ENCODE measurements at regions not wholly inside any gene's neighbourhood (a gene's known extent, or its start where the extent isn't known, plus 50 kb on each side); places are given as distances from the start of the nearest gene placed in this dataset.

DNA sequence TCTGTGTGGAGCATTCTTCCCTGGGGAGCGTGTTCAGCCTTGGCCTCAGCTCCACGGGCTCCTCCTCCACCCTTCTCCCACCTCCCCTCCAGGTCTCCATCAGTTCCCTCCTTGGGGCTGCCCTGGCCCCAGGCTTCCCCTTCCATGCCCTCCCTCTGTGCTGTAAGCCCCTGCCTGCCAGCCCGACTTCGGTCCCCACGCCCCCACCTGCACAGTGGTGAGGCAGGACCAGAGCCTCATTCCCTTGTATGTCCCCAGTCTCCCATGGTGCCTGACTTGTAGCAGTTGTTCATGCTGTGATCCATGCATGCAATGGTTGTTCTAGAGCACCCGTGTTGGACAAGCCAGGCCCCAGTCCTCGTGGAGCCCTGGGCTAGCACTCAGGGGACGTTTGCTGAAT lies 199.4 kb downstream of the RBFOX3 start:
- no peak overlapping the region for H3K4me3 ChIP-seq (ENCODE audit: low read depth, low read length)
- TF ChIP-seq, protein P1, sequence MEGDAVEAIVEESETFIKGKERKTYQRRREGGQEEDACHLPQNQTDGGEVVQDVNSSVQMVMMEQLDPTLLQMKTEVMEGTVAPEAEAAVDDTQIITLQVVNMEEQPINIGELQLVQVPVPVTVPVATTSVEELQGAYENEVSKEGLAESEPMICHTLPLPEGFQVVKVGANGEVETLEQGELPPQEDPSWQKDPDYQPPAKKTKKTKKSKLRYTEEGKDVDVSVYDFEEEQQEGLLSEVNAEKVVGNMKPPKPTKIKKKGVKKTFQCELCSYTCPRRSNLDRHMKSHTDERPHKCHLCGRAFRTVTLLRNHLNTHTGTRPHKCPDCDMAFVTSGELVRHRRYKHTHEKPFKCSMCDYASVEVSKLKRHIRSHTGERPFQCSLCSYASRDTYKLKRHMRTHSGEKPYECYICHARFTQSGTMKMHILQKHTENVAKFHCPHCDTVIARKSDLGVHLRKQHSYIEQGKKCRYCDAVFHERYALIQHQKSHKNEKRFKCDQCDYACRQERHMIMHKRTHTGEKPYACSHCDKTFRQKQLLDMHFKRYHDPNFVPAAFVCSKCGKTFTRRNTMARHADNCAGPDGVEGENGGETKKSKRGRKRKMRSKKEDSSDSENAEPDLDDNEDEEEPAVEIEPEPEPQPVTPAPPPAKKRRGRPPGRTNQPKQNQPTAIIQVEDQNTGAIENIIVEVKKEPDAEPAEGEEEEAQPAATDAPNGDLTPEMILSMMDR (IDR thresholded peaks at IDR 0.05; ENCODE audit: control insufficient read depth, extremely low read depth, insufficient read depth): no peak
- no peak for DNase-seq (ENCODE audit: low read depth)

DNA sequence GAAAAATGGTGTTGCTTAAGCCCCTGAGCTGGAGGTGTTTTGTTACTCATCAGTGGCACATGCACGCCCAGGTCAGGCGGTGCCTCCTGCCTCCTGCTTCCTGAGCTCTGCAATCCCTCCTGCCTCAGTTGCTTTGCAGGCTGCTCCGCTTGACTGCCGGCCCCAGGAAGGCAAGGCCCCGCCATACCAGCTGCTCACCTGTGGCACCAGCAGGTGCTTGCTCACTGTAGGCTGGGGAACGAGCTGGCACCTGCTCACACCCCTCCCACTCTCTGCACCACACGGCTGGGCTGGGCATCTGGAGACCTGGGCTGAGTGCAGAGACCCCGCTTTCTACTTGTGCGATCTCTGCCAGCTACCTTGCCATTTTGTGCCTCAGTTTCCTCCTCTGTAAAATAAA lies 200.2 kb downstream of the RBFOX3 start:
- TF ChIP-seq, protein P1 (IDR thresholded peaks at IDR 0.05; ENCODE audit: control insufficient read depth, extremely low read depth, insufficient read depth): no peak
- H3K4me3 ChIP-seq (ENCODE audit: low read depth, low read length): no peak overlapping the region
- DNase-seq (ENCODE audit: low read depth): no peak

DNA sequence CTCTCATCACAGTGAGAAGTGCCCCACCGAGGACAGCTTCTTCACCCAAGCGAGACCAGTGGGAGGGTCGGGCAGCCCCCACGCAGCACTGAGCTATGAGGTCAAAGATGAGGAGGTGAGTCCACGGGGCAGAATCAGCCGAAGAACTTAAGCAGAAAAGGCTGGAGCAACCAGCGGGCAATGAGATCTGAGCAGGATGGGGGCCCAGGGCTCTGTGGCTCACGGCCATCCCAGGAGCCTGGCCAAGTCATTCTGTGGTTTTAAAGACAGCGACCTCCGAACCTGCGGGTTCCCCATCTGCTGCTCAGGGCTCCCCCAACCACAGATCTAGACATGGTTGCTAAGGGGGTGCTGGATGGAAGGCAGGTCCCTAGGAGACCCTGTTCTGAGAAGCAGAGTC lies 202.6 kb downstream of the RBFOX3 start:
- no peak for DNase-seq (ENCODE audit: low read depth)
- H3K4me3 ChIP-seq (ENCODE audit: low read depth, low read length): no peak overlapping the region
- TF ChIP-seq, protein P1 (IDR thresholded peaks at IDR 0.05; ENCODE audit: control insufficient read depth, extremely low read depth, insufficient read depth): no peak

DNA sequence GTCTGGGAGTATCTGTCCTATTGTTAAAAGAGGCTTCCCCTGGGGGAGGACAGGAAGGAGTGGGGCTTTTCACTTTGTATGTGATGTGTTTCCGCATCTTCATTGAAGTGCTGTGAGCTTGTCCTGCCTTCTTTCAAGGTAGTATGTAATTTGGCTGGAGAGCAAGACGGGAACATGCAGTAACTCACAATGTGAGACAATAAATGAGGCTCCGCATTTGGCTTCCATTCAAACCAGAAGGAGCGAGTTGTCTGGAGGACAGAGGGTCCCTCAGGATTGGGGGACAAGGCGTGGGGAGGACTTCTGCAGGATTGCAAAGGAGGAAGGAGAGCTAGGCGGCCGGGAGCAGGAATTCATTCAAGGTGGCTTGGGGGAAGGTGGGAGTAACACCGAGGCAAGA lies 203.5 kb downstream of the RBFOX3 start:
- TF ChIP-seq, protein P1 (IDR thresholded peaks at IDR 0.05; ENCODE audit: control insufficient read depth, extremely low read depth, insufficient read depth): no peak
- H3K4me3 ChIP-seq (ENCODE audit: low read depth, low read length): no peak overlapping the region
- DNase-seq (ENCODE audit: low read depth): peak; percentile 39

DNA sequence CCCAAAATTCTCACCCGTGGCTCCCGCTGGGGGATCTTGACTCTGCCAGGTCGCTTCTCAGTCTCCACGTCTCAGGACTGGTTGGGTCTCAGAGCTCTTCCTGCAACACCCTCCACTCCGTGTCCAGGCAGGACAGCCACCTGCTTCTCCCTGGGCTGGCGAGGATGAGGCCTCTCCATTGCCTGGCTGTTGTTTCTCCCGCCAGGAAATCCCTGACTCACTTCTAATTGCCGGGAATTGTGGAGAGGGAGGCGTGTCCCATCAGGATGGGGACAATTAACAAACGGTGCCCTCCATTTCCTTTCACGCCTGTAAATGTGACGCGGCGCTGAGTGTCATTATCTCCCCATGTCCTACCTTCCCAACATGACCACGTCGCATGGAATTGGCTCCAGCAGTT lies 204.5 kb downstream of the RBFOX3 start:
- H3K4me3 ChIP-seq (ENCODE audit: low read depth, low read length): no peak overlapping the region
- no peak for DNase-seq (ENCODE audit: low read depth)
- TF ChIP-seq, protein P1 (IDR thresholded peaks at IDR 0.05; ENCODE audit: control insufficient read depth, extremely low read depth, insufficient read depth): no peak

DNA sequence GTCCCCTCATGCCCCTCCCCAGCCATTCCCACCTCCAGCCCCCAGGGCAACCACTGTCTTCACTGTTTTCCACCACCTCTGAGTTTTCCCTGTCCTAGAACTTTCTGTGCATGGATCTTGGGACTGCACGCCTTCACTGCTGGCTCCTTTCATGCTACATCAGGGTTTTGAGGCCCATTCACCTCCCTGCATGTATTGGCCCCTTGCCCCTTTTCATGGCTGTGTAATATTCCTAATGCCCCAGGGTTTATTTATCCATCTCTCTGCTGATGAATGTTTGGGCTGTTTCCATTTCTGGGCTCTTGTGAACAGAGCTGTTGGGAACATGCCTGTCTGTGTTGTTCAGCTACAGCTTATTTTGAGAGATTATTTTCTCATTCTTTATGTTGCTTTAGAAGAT lies 205.0 kb downstream of the RBFOX3 start:
- no peak for DNase-seq (ENCODE audit: low read depth)
- TF ChIP-seq, protein P1 (IDR thresholded peaks at IDR 0.05; ENCODE audit: control insufficient read depth, extremely low read depth, insufficient read depth): no peak
- no peak overlapping the region for H3K4me3 ChIP-seq (ENCODE audit: low read depth, low read length)

DNA sequence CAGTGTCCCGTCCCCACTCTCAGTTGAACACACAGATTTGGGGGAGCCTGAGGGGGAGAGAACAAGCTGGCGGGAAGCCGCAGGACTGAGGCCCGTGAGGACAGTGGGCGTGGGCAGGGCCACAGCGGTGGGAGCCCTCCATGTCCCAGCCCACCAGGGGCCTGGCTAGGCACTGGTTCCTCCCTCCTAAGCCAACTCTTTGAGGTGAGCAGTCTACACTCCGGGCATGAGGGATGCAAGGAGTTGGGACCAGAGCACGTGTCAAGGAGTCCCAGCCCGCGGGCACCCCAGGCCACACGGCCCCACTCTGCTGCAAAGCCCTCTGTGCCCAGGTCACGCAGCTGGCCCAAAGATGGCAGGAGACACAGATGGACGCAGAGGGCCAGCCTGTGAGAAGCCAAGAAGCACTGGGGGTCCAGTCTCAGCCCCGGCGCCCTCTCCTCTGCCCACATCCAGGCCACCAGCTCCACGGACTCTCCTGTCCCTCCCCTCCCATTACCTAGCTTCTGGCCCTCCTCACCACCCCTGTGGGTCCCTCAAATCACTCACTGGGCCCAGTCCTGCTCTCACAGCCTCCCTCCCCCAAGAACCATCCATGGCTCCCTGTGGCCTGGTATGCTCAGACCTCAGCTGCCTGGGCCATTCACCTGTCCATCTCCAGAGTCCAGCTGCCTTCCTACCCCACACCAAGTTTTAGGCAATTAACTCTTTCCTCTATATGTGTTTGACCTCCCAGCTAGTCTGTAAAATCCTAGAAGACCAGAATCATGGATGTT lies 206.5 kb downstream of the RBFOX3 start:
- TF ChIP-seq, protein P1 (IDR thresholded peaks at IDR 0.05; ENCODE audit: control insufficient read depth, extremely low read depth, insufficient read depth): no peak
- DNase-seq (ENCODE audit: low read depth): no peak
- H3K4me3 ChIP-seq (ENCODE audit: low read depth, low read length): no peak overlapping the region

All from LNCaP clone FGC (cell line).